ENCODE measurements at regions not wholly inside any gene's neighbourhood (a gene's known extent, or its start where the extent isn't known, plus 50 kb on each side); places are given as distances from the start of the nearest gene placed in this dataset.

DNA sequence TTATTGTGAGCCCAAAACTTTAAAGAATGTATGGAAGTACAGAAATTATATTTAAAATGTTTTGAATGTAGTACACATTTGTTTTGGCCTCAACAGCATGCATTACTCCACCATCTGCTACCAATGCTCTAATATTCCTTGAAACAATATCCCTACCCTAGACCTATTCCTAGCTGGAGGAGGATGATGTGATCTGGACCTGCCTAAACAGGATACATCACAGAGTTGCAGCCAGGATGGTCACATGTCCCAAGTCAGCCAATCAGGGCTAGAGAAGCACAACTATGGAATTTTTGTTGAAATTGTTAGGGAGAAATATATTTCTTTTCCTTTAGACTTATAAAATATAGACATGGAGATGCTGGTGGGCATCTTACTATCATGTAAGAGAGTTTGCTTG, 623.3 kb upstream of the NR5A2 start:
- DNase-seq (ENCODE audit: low read depth) = no peak
- H3K4me3 ChIP-seq (ENCODE audit: low read depth, low read length) = no peak overlapping the region

- H3K4me3 ChIP-seq (ENCODE audit: low read depth, low read length) = no peak overlapping the region
- DNase-seq (ENCODE audit: low read depth) = no peak
Observed at GRCh38 chr1:199404976-199405375, 622.5 kb upstream of the NR5A2 start.

- no peak overlapping the region for H3K4me3 ChIP-seq (ENCODE audit: low read depth, low read length)
- no peak for DNase-seq (ENCODE audit: low read depth)
Observed at GRCh38 chr1:199405634-199406196, 621.8 kb upstream of the NR5A2 start.

GRCh38 chr1:199410462-199410861, 617.0 kb upstream of the NR5A2 start:
- H3K4me3 ChIP-seq (ENCODE audit: low read depth, low read length) = no peak overlapping the region
- DNase-seq (ENCODE audit: low read depth) = no peak

GRCh38 chr1:199411506-199411905, 616.0 kb upstream of the NR5A2 start:
- no peak for DNase-seq (ENCODE audit: low read depth)
- H3K4me3 ChIP-seq (ENCODE audit: low read depth, low read length) = no peak overlapping the region

- peak; percentile 17 for DNase-seq (ENCODE audit: low read depth)
- H3K4me3 ChIP-seq (ENCODE audit: low read depth, low read length) = no peak overlapping the region
Observed at GRCh38 chr1:199422206-199422605, 605.3 kb upstream of the NR5A2 start.

DNA sequence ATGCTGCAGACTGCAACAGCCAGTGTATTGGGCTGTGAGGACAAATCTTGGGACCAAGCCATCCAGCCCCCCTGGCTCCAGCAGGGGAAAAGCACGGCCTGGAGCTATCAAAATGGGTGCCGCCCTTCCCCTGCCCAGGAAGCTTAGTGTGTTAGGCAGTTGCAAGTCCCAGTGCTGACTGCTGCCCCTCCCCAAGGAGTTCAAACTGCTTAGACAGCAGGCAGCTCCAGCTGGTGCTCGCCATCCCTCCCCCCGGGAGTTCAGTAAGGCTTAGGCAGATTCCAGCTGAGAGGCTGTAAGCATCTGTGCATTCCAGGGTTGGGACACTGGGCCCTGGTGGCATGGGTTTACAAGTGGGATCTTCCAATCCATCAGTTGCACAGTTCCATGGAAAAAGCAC, 579.6 kb upstream of the NR5A2 start:
- H3K4me3 ChIP-seq (ENCODE audit: low read depth, low read length) = no peak overlapping the region
- DNase-seq (ENCODE audit: low read depth) = no peak

GRCh38 chr1:199448646-199449045, 578.9 kb upstream of the NR5A2 start:
- H3K4me3 ChIP-seq (ENCODE audit: low read depth, low read length) = no peak overlapping the region

GRCh38 chr1:199449221-199449620, 578.3 kb upstream of the NR5A2 start:
- H3K4me3 ChIP-seq (ENCODE audit: low read depth, low read length) = no peak overlapping the region
- no peak for DNase-seq (ENCODE audit: low read depth)

More at GRCh38 chr1:199448646-199449045, 578.9 kb upstream of the NR5A2 start:
- no peak for DNase-seq (ENCODE audit: low read depth)

DNA sequence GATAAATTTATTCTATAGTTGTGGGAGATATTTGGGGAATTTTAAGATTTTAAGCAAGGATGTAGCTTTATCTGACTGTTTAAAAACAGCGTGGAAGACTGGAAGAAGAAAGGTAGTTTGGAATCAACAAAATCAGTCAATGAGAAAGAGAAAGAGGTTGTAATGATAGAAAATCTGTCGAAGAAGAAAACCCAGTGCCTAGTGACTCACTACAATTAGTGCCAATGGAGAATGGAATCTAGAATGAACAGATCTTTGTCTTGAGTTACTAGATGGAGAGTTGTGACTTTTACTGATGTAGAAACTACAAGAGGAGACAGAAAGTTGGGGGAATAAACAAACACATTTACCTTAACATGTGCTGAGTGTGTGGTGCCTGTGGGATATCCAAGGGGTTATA, 577.8 kb upstream of the NR5A2 start:
- no peak overlapping the region for H3K4me3 ChIP-seq (ENCODE audit: low read depth, low read length)
- DNase-seq (ENCODE audit: low read depth) = no peak

GRCh38 chr1:199452627-199453026, 574.9 kb upstream of the NR5A2 start:
- H3K4me3 ChIP-seq (ENCODE audit: low read depth, low read length) = no peak overlapping the region
- DNase-seq (ENCODE audit: low read depth) = no peak

GRCh38 chr1:199453723-199454122, 573.8 kb upstream of the NR5A2 start:
- no peak for DNase-seq (ENCODE audit: low read depth)
- no peak overlapping the region for H3K4me3 ChIP-seq (ENCODE audit: low read depth, low read length)

DNA sequence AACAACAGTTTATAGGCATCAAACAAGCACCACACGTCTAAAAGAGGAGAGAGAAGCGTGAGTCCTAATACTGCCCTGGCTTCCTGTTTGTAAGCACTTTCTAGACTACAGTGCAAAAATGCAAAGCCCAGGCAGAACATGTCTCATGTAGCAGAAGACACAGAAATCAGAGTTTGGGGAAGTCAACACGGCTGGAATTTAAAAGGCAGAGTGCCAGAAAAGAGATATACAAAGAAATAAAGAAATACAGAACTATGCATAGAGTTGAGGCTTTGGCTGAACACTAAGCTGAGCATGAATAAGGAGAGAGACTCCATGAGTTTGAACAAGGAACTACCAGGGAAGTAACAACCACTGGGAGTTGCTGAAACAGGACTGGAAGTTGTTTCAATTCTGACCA, 566.6 kb upstream of the NR5A2 start:
- DNase-seq (ENCODE audit: low read depth) = no peak
- H3K4me3 ChIP-seq (ENCODE audit: low read depth, low read length) = no peak overlapping the region

GRCh38 chr1:199463521-199464127, 563.9 kb upstream of the NR5A2 start:
- DNase-seq (ENCODE audit: low read depth) = no peak
- H3K4me3 ChIP-seq (ENCODE audit: low read depth, low read length) = no peak overlapping the region

DNA sequence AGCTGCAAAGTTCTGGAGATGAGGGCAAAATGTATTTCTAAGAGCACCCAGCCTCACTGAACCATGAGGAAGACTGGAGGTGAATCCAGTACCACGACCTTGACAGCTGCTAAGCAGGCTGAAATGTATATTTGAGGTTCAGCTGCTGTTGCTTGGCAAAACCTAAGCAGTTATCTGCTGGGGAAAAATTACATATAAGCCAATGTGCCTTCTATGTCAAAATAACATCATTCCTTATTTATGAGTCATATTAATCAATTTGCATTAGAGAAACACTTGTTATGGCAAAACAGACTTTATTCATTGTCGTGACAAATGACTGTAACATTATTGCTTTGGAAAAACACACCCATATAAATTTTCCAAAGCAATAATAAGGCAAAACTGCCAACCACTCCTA, 560.5 kb upstream of the NR5A2 start:
- no peak for DNase-seq (ENCODE audit: low read depth)
- H3K4me3 ChIP-seq (ENCODE audit: low read depth, low read length) = no peak overlapping the region

GRCh38 chr1:199472018-199472417, 555.5 kb upstream of the NR5A2 start:
- peak; percentile 23 for DNase-seq (ENCODE audit: low read depth)
- no peak overlapping the region for H3K4me3 ChIP-seq (ENCODE audit: low read depth, low read length)

GRCh38 chr1:199472978-199473377, 554.5 kb upstream of the NR5A2 start:
- DNase-seq (ENCODE audit: low read depth) = no peak
- no peak overlapping the region for H3K4me3 ChIP-seq (ENCODE audit: low read depth, low read length)

- no peak for DNase-seq (ENCODE audit: low read depth)
- no peak overlapping the region for H3K4me3 ChIP-seq (ENCODE audit: low read depth, low read length)
Observed at GRCh38 chr1:199474738-199475137, 552.8 kb upstream of the NR5A2 start.

- no peak for DNase-seq (ENCODE audit: low read depth)
- H3K4me3 ChIP-seq (ENCODE audit: low read depth, low read length) = no peak overlapping the region
Observed at GRCh38 chr1:199482426-199482825, 545.1 kb upstream of the NR5A2 start.

DNA sequence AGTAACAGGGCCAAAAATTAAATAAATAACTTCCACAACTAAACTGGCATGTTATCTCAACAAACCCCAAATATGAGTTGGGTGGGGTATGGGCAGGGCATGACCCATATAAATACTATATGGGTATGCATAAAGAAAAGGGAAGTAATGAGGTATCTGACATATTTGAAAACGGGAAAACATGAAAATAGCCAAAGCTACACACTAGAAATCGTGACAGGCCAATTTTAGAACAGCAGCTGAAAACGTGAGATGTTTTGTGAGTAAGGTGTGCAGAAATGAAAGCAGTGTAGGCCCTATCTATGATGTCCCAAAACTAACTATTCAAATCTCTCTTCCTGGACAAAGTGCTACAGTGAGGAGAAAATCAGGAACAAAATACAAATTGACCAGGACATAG, 537.9 kb upstream of the NR5A2 start:
- no peak for DNase-seq (ENCODE audit: low read depth)
- H3K4me3 ChIP-seq (ENCODE audit: low read depth, low read length) = no peak overlapping the region

DNA sequence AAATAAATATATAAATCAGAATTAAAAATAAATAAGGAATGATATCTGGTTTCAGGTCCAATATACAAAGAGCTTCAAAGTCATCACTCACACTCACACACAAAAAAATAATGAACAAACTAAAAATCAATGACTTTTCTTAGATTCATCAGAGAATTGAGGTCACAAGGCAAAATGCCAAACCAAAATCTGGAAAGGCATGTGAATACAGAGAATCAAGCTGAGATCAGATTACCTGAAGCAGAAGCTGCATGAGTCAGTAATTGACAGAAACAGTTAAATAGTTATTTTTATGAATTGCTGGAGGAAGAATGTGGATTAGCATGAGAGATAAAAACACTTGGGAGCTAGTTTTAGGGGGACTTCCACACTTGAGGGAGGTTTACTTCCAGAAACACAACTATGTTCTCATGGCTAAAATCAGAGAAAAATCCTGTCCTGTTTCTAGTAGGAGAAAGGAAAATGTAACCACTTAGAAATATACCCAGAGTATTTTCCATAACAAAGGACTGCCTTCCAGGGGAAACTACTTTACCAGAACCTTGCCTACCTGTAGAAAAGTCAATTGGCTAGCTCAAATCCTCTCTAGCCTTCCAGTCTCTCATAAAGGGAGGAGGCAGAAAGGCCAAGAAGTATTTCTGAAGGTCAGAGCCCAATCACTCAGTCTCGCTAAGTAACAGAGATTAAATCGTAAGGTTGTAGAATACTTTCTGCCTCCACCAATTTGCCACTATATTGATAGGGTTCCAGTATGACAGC, 536.6 kb upstream of the NR5A2 start:
- peak; percentile 69 for DNase-seq (ENCODE audit: low read depth)
- H3K4me3 ChIP-seq (ENCODE audit: low read depth, low read length) = no peak overlapping the region
